Uterus (tissue), 2 donors: ENCODE measurements at regions not wholly inside any gene's neighbourhood (a gene's known extent, or its start where the extent isn't known, plus 50 kb on each side); places are given as distances from the start of the nearest gene placed in this dataset.

Source experiments
- POLR2A ChIP-seq, 2 donors: fragments of 450-650 bp; IDR thresholded peaks; one replicate each; pipeline ENCODE4 v1.6.1; 2016; ENCODE audit warnings: antibody characterized with exemption in 2 of 2, mild to moderate bottlenecking in 1 of 2, moderate library complexity in 1 of 2
- TF ChIP-seq, protein P1 (sequence below), 4 experiments: fragments of 200-600 bp in 2 of 4; fragments of 450-650 bp in 2 of 4; sonication (generic) in 2 of 4; IDR thresholded peaks; one replicate each; pipeline ENCODE4 v1.5.1; 2016 to 2019; ENCODE audit warnings: antibody characterized with exemption in 4 of 4, mild to moderate bottlenecking in 2 of 4, moderate library complexity in 1 of 4

DNA sequence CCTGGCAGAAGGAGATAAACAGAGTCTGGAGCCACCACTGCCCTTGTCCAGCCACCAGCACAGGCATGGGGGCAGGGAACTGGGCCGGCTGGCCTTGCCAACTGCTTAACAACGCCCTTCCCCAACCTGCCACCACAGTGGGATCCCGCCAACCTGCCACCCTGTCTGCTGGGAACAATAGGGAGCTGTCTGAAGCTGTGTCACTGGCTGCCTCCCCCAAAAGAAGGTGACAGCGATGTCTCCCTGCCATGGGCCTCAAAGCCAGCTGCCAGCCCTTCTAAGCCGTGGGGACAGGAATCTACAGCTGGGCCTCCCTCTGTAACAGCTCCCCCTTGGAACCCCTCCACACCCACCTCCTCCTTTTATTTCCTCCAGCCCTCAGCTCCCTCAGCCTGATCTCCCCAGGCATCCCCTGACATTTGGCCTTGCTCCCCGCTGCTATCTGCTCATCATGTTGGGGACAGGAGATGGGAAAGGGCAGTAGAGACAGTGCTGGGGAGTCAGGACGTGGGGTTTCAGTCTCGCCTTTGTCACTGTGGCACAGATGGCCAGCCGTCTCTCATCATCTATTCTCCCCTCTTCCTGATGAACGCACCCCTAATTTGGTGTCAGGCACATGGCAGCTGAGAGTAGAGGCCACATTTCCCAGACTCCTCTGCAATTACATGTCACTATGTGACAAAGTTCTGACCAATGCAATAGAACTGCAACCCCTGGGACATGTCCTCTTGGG, 51.3 kb upstream of the PRDM11 start:
- TF ChIP-seq, protein P1, sequence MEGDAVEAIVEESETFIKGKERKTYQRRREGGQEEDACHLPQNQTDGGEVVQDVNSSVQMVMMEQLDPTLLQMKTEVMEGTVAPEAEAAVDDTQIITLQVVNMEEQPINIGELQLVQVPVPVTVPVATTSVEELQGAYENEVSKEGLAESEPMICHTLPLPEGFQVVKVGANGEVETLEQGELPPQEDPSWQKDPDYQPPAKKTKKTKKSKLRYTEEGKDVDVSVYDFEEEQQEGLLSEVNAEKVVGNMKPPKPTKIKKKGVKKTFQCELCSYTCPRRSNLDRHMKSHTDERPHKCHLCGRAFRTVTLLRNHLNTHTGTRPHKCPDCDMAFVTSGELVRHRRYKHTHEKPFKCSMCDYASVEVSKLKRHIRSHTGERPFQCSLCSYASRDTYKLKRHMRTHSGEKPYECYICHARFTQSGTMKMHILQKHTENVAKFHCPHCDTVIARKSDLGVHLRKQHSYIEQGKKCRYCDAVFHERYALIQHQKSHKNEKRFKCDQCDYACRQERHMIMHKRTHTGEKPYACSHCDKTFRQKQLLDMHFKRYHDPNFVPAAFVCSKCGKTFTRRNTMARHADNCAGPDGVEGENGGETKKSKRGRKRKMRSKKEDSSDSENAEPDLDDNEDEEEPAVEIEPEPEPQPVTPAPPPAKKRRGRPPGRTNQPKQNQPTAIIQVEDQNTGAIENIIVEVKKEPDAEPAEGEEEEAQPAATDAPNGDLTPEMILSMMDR (IDR thresholded peaks at IDR 0.05) = no peak
- TF ChIP-seq POLR2A (IDR thresholded peaks at IDR 0.05) = no peak
